Memory B cell (primary cell): ENCODE measurements at regions not wholly inside any gene's neighbourhood (a gene's known extent, or its start where the extent isn't known, plus 50 kb on each side); places are given as distances from the start of the nearest gene placed in this dataset.
"Not testable (repeated sequence)": the region's sequence is repeated elsewhere in the genome, so short reads cannot be mapped to it uniquely, and the experiment has no call there.

Experiments used
- ATAC-seq: fragments of 150-1000 bp; cut with Tn5 transposase; 2 replicates; pipeline ENCODE4 v1.10.0; 2021; ENCODE audit warnings: low read depth, mild to moderate bottlenecking, moderate library complexity
- DNase-seq, 2 donors: peaks; one replicate each; pipeline ENCODE4 v3.0.0; 2022; ENCODE audit warnings: low spot score in 2 of 2
- H3K27ac Mint-ChIP-seq: one replicate; pipeline ENCODE4 v1.8.0; 2022; ENCODE audit warnings: mild to moderate bottlenecking, moderate library complexity, mixed read lengths
- H3K27me3 Mint-ChIP-seq: one replicate; pipeline ENCODE4 v1.8.0; 2022; ENCODE audit warnings: mixed read lengths
- H3K36me3 Mint-ChIP-seq: one replicate; pipeline ENCODE4 v1.8.0; 2022; ENCODE audit warnings: mild to moderate bottlenecking, mixed read lengths
- H3K4me1 Mint-ChIP-seq: one replicate; pipeline ENCODE4 v1.8.0; 2022; ENCODE audit warnings: mixed read lengths
- H3K4me3 Mint-ChIP-seq: one replicate; pipeline ENCODE4 v1.8.0; 2022; ENCODE audit warnings: mild to moderate bottlenecking, moderate library complexity, mixed read lengths
- H3K9me3 Mint-ChIP-seq: one replicate; pipeline ENCODE4 v1.8.0; 2022; ENCODE audit warnings: mixed read lengths

DNA sequence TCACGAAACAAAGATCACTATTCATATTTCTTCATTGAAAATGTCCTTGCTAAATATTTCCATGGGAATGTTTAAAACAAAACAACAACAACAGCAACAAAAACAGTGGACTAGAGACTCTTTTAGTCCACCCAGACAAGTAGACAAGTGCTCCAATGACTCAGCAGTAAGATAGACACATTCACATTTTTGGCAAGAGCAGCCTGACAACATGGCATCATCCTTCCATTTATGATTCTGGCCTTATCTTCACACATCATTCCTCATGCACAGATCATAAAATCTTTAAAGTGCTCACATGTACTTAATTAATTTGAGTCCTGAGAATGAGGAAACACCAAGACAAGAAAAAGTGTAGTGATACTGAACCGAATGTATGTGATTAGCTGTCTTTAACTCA lies 132.6 kb upstream of the PDE4D start:
- Mint-ChIP-seq H3K36me3 (no peaks in the 10 kb centered on the region), H3K27ac (no peak overlapping the region), H3K4me1 (no peaks in the 10 kb centered on the region), H3K27me3 (peaks cover 2% of the 10 kb centered on the region), H3K9me3 (no peaks in the 10 kb centered on the region), H3K4me3 (no peak overlapping the region)
- ATAC-seq, result no peak
- DNase-seq, result no peak

DNA sequence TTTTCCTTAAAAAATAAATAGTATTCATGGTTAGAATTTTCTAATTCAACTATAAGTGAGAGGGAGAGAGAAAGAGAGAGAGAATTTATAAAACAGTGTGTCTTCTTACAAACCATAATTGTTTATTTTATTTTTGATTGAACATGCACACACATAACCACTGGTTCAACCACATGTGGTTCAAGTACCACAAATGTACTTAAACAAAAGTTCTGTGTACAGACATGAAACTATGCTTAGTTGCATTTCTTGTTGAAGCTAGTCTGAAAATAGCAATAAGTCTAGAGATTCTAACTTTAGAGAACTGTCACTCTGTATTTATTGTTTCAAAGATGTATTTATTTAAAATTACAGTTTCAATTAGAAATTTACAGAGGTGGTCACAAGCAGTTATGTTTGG lies 130.6 kb upstream of the PDE4D start:
- Mint-ChIP-seq H3K36me3 (peaks cover 1% of the 10 kb centered on the region), H3K27ac (no peak overlapping the region), H3K4me1 (no peaks in the 10 kb centered on the region), H3K27me3 (peaks cover 2% of the 10 kb centered on the region), H3K9me3 (no peaks in the 10 kb centered on the region), H3K4me3 (no peak overlapping the region)
- DNase-seq (no peak), ATAC-seq (no peak)

DNA sequence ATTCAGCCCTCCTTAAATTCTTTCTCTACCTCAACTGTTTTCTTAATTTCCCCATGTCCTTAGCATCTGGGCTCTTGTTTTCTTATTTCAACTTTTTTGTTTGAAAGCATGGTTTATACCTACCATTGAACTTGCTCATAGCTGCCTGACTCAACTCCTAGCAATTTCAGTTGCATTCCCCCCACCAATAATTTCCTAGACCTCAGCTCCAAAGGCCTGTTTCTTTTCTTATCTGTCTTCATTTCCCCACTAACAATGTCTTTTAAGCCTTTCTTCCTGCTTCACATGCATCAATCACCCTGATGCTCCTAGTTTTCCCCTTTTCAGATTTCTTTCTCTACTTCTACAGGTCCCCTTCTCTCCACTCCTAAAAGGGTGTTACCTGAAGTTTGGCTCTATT lies 129.7 kb upstream of the PDE4D start:
- H3K27me3 Mint-ChIP-seq, result peaks cover 2% of the 10 kb centered on the region
- H3K9me3 Mint-ChIP-seq, result peaks cover 1% of the 10 kb centered on the region
- H3K4me1 Mint-ChIP-seq, result no peaks in the 10 kb centered on the region
- no peak for ATAC-seq
- no peak overlapping the region for H3K4me3 Mint-ChIP-seq
- no peak overlapping the region for H3K27ac Mint-ChIP-seq
- no peak for DNase-seq
- H3K36me3 Mint-ChIP-seq, result peaks cover 1% of the 10 kb centered on the region

DNA sequence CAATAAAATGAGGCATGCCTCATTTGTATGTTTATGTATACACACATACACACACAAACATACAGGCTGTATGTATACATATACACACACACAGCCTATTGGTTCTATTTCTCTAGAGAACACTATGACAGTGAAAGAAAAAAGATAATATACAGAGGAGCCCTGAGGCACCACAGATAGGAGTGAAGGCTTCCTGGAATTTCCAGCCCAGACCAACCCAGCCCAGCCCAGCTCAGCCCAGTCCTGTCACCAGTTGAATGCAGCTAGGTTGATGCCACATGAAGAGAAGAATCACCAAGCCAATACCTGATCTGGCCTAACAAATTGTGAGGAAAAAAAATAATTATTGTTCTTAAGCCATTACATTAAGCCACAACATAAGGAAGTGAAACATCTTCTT lies 126.9 kb upstream of the PDE4D start:
- Mint-ChIP-seq H3K4me3 (no peak overlapping the region), H3K9me3 (peaks cover 5% of the 10 kb centered on the region), H3K36me3 (peaks cover 4% of the 10 kb centered on the region), H3K27ac (no peak overlapping the region), H3K27me3 (peaks cover 2% of the 10 kb centered on the region), H3K4me1 (no peaks in the 10 kb centered on the region)
- DNase-seq (no peak), ATAC-seq (no peak)

DNA sequence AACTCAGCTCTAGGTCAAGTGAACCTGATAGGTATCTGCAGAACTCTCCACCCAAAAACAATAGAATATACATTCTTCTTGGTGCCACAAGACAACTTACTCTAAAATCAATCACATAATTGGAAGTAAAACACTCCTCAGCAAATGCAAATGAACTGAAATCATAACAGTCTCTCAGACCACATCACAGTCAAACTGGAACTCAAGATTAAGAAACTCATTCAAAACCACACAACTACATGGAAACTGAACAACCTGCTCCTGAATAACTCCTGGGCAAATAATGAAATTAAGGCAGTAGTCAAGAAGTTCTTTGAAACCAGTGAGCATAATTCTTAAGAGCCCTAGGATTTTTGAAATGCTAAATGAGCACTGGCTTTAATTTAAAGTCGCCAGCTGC lies 125.4 kb upstream of the PDE4D start:
- H3K36me3 Mint-ChIP-seq, H3K27ac Mint-ChIP-seq, H3K4me1 Mint-ChIP-seq, H3K9me3 Mint-ChIP-seq, ATAC-seq, H3K27me3 Mint-ChIP-seq, DNase-seq, H3K4me3 Mint-ChIP-seq: not testable (repeated sequence)

DNA sequence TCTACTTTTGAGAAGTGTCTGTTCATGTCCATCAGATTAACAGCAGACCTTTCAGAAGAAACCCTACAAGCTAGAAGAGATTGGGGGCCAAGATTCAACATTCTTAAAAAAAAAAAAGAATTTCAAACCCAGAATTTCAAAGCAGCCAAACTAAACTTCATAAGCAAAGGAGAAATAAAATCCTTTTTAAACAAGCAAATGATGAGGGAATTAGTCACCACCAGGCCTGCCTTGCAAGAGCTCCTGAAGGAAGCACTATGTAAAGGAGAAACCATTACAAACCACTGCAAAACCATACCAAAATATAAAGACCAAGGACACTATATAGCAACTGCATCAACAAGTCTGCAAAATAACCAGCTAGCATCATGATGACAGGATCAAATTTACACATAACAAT lies 124.6 kb upstream of the PDE4D start:
- Mint-ChIP-seq H3K36me3 (peaks cover 4% of the 10 kb centered on the region), H3K4me1 (no peaks in the 10 kb centered on the region), H3K9me3 (peaks cover 5% of the 10 kb centered on the region), H3K27me3 (peaks cover 2% of the 10 kb centered on the region), H3K4me3 (no peak overlapping the region), H3K27ac (no peak overlapping the region)
- DNase-seq (no peak), ATAC-seq (no peak)

DNA sequence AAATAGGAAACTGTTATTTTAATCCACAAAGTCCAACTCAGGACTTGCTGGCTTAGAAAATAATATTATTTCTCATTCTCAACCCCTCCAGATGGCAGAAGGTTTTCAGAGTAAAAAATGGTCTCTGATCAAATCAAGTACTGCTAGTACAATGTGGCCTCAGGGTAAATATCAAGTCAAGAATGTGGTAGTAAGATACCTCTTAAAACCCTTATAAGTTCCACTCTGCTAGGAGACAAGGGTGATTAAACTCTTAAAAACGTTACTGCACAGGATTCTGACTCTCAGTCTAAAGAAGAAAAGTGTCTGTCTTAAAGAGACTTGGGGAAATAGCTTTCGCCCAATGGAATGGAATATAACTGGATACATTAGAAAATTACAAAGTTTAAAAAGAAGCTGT lies 120.8 kb upstream of the PDE4D start:
- Mint-ChIP-seq H3K27me3 (no peaks in the 10 kb centered on the region), H3K27ac (no peak overlapping the region), H3K9me3 (peaks cover 5% of the 10 kb centered on the region), H3K4me3 (no peak overlapping the region), H3K4me1 (no peaks in the 10 kb centered on the region), H3K36me3 (peaks cover 2% of the 10 kb centered on the region)
- ATAC-seq, result no peak
- DNase-seq, result no peak

DNA sequence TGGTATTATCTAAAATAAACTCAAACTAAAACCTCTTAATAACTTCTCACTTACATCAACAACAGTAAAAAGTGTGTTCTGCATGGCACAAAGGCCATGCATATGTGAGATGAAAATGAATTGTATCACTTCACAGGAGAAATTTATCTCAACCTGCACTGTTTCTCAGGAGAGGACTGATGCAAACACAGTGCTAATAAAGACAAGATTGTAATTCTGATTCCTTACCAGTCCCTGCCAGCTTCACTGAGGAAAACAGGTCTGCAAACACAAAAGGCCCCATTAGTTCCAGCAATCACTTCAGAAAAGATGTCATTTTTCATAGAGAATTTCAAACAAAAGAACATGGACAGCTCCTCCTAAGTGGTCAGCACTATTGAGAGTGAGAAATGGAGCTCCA lies 117.3 kb upstream of the PDE4D start:
- Mint-ChIP-seq H3K36me3 (no peaks in the 10 kb centered on the region), H3K4me3 (no peak overlapping the region), H3K27me3 (no peaks in the 10 kb centered on the region), H3K27ac (no peak overlapping the region), H3K9me3 (no peaks in the 10 kb centered on the region), H3K4me1 (no peaks in the 10 kb centered on the region)
- DNase-seq (no peak), ATAC-seq (no peak)

DNA sequence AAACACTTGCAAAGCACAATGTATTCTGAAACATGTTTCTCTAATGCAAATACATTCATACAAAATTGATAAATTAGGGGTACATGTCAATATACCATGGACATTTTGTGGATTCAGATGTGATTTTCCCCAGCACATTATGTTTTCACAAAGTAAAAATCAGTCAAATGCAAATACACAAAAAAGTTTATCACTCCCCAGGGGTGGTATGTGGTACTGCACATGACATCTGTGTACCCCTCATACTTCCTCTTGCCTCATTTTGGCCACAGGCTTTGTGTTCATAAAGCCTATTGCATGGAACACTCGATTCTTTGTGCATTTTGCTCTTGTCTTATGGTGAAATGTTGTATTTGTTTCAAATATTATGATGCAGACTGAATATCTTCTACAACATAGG lies 116.8 kb upstream of the PDE4D start:
- DNase-seq (no peak), ATAC-seq (peak; percentile 51)
- no peaks in the 10 kb centered on the region for H3K9me3 Mint-ChIP-seq
- no peaks in the 10 kb centered on the region for H3K4me1 Mint-ChIP-seq
- no peak overlapping the region for H3K4me3 Mint-ChIP-seq
- no peak overlapping the region for H3K27ac Mint-ChIP-seq
- no peaks in the 10 kb centered on the region for H3K36me3 Mint-ChIP-seq
- no peaks in the 10 kb centered on the region for H3K27me3 Mint-ChIP-seq

DNA sequence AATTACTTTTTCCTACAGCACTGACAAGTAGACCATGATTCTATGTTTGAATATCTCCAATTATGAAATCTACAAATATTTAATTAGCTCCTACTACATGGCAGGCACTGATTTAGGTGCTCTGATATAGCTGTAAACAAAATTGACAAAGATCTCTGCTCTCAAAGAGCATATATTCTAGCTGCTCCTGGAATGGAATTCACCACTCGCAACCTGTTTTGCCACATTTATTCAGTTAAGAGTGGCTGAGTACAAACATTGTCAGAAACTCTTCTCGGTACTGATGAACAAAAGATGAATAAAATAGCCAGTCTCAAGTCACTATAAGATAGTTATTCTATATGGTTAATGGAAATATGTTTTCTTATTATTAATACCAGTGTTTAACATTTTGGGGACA lies 114.2 kb upstream of the PDE4D start:
- Mint-ChIP-seq H3K9me3 (no peaks in the 10 kb centered on the region), H3K36me3 (peaks cover 2% of the 10 kb centered on the region), H3K27ac (no peak overlapping the region), H3K27me3 (no peaks in the 10 kb centered on the region), H3K4me1 (no peaks in the 10 kb centered on the region), H3K4me3 (no peak overlapping the region)
- DNase-seq, result no peak
- ATAC-seq, result no peak

DNA sequence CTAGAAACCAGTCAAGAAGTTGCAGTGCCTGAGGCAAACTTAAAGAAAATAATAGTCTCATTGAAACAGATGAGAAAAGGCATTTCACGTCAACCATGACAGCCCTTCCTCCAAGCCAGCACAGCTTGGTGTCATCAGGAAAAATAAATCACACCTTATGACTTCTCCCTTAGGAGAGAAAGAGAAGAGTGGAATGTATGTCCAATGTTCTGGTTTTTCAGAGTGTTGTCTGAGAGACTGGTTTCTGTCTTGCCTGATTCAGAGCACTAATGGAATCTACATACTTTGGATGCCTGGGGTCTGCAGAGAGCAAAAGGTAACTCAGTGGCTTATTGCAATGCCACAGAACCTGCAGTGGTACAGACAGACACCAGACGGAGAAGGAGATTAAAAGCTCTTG lies 105.5 kb upstream of the PDE4D start:
- ATAC-seq (no peak), DNase-seq (no peak)
- Mint-ChIP-seq H3K27me3 (no peaks in the 10 kb centered on the region), H3K4me3 (no peak overlapping the region), H3K4me1 (no peaks in the 10 kb centered on the region), H3K36me3 (peaks cover 6% of the 10 kb centered on the region), H3K27ac (no peak overlapping the region), H3K9me3 (peaks cover 7% of the 10 kb centered on the region)

DNA sequence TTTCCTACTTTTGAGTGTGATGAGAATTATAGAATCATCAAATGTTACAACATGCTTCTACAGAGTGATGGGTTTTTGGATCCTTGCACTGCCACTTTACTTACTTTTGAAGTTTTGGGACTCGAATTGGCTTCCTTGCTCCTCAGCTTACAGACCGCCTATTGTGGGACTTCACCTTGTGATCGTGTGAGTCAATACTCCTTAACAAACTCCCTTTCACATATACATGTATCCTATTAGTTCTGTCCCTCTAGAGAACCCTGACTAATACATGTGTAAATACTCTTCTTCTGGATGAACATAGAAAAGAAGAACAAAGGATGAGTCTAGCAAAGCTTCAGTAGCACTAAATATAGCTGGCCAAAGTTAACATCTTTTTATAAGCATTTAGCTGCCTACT lies 98.7 kb upstream of the PDE4D start:
- H3K4me3 Mint-ChIP-seq, result no peak overlapping the region
- no peak for ATAC-seq
- no peak for DNase-seq

DNA sequence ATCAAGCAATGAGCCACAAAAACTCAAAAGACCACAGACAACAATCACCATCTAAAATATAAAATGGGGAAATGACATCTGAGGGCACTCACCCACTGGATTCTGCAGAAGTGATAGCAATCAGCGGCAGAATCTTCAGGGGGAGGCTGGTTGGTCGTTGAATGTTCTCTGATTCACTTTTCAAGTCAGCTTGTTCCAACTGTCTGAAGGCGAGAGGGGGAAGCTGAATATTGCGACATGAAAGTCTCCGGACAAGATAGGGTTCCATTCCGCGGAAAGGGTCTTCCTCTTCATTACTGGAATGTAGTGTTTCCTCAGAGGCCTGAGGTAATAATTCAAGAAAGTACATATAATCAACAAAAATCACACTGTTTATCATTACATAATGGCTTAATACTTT lies 94.9 kb upstream of the PDE4D start:
- Mint-ChIP-seq H3K36me3 (peaks cover 3% of the 10 kb centered on the region), H3K9me3 (no peaks in the 10 kb centered on the region), H3K27ac (no peak overlapping the region), H3K4me3 (no peak overlapping the region), H3K27me3 (no peaks in the 10 kb centered on the region), H3K4me1 (no peaks in the 10 kb centered on the region)
- DNase-seq (no peak), ATAC-seq (no peak)

More for the DNA sequence above, 98.7 kb upstream of the PDE4D start:
- H3K36me3 Mint-ChIP-seq, result peaks cover 3% of the 10 kb centered on the region
- no peaks in the 10 kb centered on the region for H3K4me1 Mint-ChIP-seq
- no peaks in the 10 kb centered on the region for H3K9me3 Mint-ChIP-seq
- H3K27me3 Mint-ChIP-seq, result no peaks in the 10 kb centered on the region
- H3K27ac Mint-ChIP-seq, result no peak overlapping the region

DNA sequence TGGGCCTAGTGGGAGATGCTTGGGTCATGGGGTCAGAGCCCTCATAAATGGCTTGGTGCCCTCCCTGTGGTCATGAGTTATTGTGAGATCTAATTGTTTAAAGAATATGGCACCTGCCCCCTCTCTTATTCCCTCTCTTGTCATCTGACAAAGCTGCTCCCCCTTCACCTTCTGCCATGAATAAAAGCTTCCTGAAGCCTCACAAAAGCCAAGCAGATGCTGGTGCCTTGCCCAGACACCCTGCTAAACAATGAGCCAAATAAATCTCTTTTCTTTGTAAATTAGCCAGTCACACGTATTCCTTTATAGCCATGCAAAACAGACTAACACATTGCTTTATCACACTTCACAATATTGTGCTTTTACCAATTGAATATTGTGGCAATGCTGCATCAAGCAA lies 82.8 kb upstream of the PDE4D start:
- no peak for ATAC-seq
- H3K27ac Mint-ChIP-seq, result no peak overlapping the region
- no peaks in the 10 kb centered on the region for H3K27me3 Mint-ChIP-seq
- H3K4me3 Mint-ChIP-seq, result no peak overlapping the region
- no peaks in the 10 kb centered on the region for H3K36me3 Mint-ChIP-seq
- H3K9me3 Mint-ChIP-seq, result no peaks in the 10 kb centered on the region
- no peaks in the 10 kb centered on the region for H3K4me1 Mint-ChIP-seq
- DNase-seq, result no peak

DNA sequence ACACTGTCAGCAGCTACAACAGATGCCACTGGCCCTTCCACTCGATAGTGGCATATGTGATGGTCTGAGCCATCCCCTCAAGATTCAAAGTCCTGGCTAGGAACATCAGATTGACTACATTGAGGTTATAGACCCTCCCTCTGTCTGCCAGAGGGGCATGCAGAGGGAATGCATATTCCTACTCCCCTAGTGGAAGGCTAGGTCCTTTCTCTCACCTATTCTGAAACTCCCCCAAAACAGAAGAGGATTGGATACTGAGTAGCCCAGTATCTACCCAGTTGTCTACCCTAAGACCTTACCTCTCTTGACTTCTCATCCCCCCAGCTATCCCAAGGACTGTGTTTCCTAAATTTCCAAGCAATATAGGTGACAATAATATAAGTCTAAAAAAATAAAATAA lies 78.5 kb upstream of the PDE4D start:
- DNase-seq (no peak), ATAC-seq (no peak)
- no peaks in the 10 kb centered on the region for H3K4me1 Mint-ChIP-seq
- H3K27me3 Mint-ChIP-seq, result no peaks in the 10 kb centered on the region
- no peak overlapping the region for H3K4me3 Mint-ChIP-seq
- no peaks in the 10 kb centered on the region for H3K36me3 Mint-ChIP-seq
- no peaks in the 10 kb centered on the region for H3K9me3 Mint-ChIP-seq
- no peak overlapping the region for H3K27ac Mint-ChIP-seq

DNA sequence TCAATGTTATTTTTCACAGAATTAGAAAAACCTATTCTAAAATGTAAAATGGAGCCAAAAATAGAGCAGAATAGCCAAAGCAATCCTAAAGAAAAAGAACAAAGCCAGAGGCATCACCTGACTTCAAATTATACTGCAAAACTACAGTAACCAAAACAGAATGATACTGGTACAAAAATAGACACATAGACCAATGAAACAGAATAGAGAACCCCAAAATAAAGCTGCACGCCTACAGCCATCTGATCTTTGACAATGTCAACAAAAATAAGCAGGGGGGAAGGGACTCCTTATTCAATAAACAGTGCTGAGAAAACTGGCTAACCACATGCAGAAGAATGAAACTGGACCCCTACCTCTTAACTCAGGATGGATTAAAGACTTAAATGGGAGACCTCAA lies 65.8 kb upstream of the PDE4D start:
- no peaks in the 10 kb centered on the region for H3K36me3 Mint-ChIP-seq
- peaks cover 2% of the 10 kb centered on the region for H3K27me3 Mint-ChIP-seq
- ATAC-seq (no peak), DNase-seq (no peak)
- peaks cover 5% of the 10 kb centered on the region for H3K4me1 Mint-ChIP-seq
- no peak overlapping the region for H3K4me3 Mint-ChIP-seq
- no peak overlapping the region for H3K27ac Mint-ChIP-seq
- H3K9me3 Mint-ChIP-seq, result peaks cover 2% of the 10 kb centered on the region
